Keratinocyte (primary cell): ENCODE measurements at regions not wholly inside any gene's neighbourhood (a gene's known extent, or its start where the extent isn't known, plus 50 kb on each side); places are given as distances from the start of the nearest gene placed in this dataset.

Source experiments
- EZH2 ChIP-seq: IDR thresholded peaks from one replicate; pipeline ENCODE4 v1.6.1; 2012; ENCODE audit warnings: inconsistent platforms, mild to moderate bottlenecking, low read length, moderate library complexity
- TF ChIP-seq, protein P1 (sequence below), 3 experiments: IDR thresholded peaks in 1 of 3; conservative IDR thresholded peaks in 1 of 3; optimal IDR thresholded peaks in 1 of 3; 2 replicates in 2 of 3; 3 replicates in 1 of 3; pipeline versions ENCODE3 to v1.5.1; 2011; ENCODE audit warnings: low read length in 3 of 3, mild to moderate bottlenecking in 3 of 3, moderate library complexity in 2 of 3, control low read depth in 1 of 3, inconsistent platforms in 1 of 3; ENCODE audit not compliant: insufficient read depth in 2 of 3; ENCODE audit errors: extremely low read depth in 1 of 3

DNA sequence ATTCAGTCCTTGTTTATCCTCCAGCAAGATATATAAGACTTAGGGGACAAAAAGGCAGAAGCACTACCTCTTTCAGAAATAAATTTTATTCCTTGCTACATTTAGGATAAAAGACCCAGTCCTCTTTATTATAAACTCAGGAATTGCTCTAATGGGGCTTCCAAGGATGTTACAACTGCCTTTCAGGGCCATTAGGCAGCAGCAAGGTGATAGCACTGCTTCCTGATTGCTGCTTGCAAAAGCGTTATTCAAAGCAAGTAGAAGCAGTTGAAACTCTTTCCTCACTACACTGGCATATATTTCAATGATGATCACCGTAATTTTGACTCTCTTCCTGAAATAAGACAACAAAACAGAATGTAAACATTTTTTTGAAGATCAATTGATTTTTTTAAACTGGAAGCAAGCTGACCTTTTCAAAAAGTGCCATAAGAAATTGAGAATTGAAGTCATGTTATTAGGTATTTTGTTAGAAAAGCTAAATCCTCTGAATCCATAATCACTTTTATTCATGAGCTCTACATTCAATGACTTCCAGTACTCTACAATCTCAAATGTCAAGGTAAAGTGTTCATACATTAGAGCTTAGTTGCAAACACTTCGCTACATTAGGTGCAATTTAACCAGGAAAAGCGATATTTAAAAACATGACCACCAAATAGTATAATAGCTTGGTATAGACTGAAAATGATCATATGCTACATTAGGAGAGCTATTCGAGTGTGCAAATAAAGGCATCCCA lies 233.4 kb upstream of the SYT10 start:
- TF ChIP-seq, protein P1, sequence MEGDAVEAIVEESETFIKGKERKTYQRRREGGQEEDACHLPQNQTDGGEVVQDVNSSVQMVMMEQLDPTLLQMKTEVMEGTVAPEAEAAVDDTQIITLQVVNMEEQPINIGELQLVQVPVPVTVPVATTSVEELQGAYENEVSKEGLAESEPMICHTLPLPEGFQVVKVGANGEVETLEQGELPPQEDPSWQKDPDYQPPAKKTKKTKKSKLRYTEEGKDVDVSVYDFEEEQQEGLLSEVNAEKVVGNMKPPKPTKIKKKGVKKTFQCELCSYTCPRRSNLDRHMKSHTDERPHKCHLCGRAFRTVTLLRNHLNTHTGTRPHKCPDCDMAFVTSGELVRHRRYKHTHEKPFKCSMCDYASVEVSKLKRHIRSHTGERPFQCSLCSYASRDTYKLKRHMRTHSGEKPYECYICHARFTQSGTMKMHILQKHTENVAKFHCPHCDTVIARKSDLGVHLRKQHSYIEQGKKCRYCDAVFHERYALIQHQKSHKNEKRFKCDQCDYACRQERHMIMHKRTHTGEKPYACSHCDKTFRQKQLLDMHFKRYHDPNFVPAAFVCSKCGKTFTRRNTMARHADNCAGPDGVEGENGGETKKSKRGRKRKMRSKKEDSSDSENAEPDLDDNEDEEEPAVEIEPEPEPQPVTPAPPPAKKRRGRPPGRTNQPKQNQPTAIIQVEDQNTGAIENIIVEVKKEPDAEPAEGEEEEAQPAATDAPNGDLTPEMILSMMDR (optimal IDR thresholded peaks at IDR 0.05 in 1 of 3, IDR thresholded peaks at IDR 0.05 in 1 of 3, conservative IDR thresholded peaks at IDR 0.05 in 1 of 3; ENCODE audit: extremely low read depth in 1 of 3, insufficient read depth in 2 of 3, low read length in 3 of 3), result no peak
- TF ChIP-seq EZH2, result no peak
